KMS-11 (cell line): ENCODE measurements at regions not wholly inside any gene's neighbourhood (a gene's known extent, or its start where the extent isn't known, plus 50 kb on each side); places are given as distances from the start of the nearest gene placed in this dataset.

Experiments used
- H2AFZ ChIP-seq: fragments of 200-600 bp; sonication (generic); 2 replicates; pipeline ENCODE4 v1.6.1; 2016; ENCODE audit warnings: antibody characterized with exemption, mixed run types, low read depth
- H3K27ac ChIP-seq: fragments of 200-600 bp; sonication (generic); 2 replicates; pipeline ENCODE4 v1.6.1; 2016; ENCODE audit warnings: mild to moderate bottlenecking, mixed run types
- H3K27me3 ChIP-seq: fragments of 200-600 bp; sonication (generic); 2 replicates; pipeline ENCODE4 v1.6.1; 2017; ENCODE audit warnings: mild to moderate bottlenecking, low read depth, mixed run types, moderate library complexity; ENCODE audit not compliant: insufficient read depth
- H3K36me3 ChIP-seq: fragments of 200-600 bp; sonication (generic); 2 replicates; pipeline ENCODE4 v1.6.1; 2017; ENCODE audit warnings: mild to moderate bottlenecking, mixed run types; ENCODE audit not compliant: insufficient read depth
- H3K4me1 ChIP-seq: fragments of 200-600 bp; sonication (generic); 2 replicates; pipeline ENCODE4 v1.6.1; 2016; ENCODE audit warnings: mild to moderate bottlenecking, low read depth, mixed run types; ENCODE audit not compliant: poor library complexity, severe bottlenecking
- H3K4me2 ChIP-seq: fragments of 200-600 bp; sonication (generic); 2 replicates; pipeline ENCODE4 v1.7.0; 2016; ENCODE audit warnings: mild to moderate bottlenecking, mixed run types
- H3K4me3 ChIP-seq: fragments of 200-600 bp; sonication (generic); IDR thresholded peaks from 2 replicates; pipeline ENCODE4 v1.6.1; 2017; ENCODE audit warnings: low read depth, low read length, mixed read lengths; ENCODE audit not compliant: insufficient read depth
- H3K79me2 ChIP-seq: fragments of 200-600 bp; sonication (generic); 2 replicates; pipeline ENCODE4 v1.6.1; 2016; ENCODE audit warnings: low read depth, mixed run types; ENCODE audit not compliant: insufficient read depth
- H3K9ac ChIP-seq: fragments of 200-600 bp; sonication (generic); 2 replicates; pipeline ENCODE4 v1.6.1; 2016; ENCODE audit warnings: mild to moderate bottlenecking, mixed run types
- H4K20me1 ChIP-seq: fragments of 200-600 bp; sonication (generic); 2 replicates; pipeline ENCODE4 v1.6.1; 2016; ENCODE audit warnings: mild to moderate bottlenecking, mixed run types; ENCODE audit not compliant: insufficient read depth
- TF ChIP-seq, protein P1 (sequence below): fragments of 200-600 bp; sonication (generic); conservative IDR thresholded peaks from 2 replicates; pipeline ENCODE4 v1.6.1; 2017; ENCODE audit warnings: low read depth, mild to moderate bottlenecking, antibody characterized with exemption, low read length, moderate library complexity, mixed read lengths

DNA sequence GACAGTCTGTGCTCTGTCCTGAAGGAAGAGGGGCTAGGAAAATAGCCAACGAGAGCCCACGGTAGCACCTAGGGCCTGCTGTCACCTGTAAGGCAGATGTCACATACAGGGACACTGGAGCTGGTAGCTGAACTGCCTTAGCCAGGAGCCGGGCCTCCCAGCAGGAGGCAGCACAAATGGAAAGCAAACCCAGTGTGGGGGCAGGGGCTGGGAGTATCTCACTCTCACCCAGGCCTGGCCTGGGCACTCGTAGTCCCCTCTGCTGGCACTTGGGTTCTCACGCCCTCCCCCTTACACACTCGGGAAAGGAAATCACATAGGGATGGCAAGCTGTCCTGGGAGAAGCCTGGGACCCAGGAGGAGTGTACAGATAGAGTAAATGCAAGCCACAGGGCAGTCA, 173.1 kb upstream of the CHRNA7 start:
- no peak overlapping the region for H3K9ac ChIP-seq
- TF ChIP-seq, protein P1, sequence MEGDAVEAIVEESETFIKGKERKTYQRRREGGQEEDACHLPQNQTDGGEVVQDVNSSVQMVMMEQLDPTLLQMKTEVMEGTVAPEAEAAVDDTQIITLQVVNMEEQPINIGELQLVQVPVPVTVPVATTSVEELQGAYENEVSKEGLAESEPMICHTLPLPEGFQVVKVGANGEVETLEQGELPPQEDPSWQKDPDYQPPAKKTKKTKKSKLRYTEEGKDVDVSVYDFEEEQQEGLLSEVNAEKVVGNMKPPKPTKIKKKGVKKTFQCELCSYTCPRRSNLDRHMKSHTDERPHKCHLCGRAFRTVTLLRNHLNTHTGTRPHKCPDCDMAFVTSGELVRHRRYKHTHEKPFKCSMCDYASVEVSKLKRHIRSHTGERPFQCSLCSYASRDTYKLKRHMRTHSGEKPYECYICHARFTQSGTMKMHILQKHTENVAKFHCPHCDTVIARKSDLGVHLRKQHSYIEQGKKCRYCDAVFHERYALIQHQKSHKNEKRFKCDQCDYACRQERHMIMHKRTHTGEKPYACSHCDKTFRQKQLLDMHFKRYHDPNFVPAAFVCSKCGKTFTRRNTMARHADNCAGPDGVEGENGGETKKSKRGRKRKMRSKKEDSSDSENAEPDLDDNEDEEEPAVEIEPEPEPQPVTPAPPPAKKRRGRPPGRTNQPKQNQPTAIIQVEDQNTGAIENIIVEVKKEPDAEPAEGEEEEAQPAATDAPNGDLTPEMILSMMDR, result no peak
- H2AFZ ChIP-seq, result no peak overlapping the region
- no peak overlapping the region for H3K4me2 ChIP-seq
- H3K27ac ChIP-seq, result no peak overlapping the region
- no peaks in the 10 kb centered on the region for H3K27me3 ChIP-seq
- H4K20me1 ChIP-seq, result no peaks in the 10 kb centered on the region
- H3K4me1 ChIP-seq, result no peaks in the 10 kb centered on the region
- no peaks in the 10 kb centered on the region for H3K79me2 ChIP-seq
- H3K36me3 ChIP-seq, result no peaks in the 10 kb centered on the region
- no peak overlapping the region for H3K4me3 ChIP-seq

DNA sequence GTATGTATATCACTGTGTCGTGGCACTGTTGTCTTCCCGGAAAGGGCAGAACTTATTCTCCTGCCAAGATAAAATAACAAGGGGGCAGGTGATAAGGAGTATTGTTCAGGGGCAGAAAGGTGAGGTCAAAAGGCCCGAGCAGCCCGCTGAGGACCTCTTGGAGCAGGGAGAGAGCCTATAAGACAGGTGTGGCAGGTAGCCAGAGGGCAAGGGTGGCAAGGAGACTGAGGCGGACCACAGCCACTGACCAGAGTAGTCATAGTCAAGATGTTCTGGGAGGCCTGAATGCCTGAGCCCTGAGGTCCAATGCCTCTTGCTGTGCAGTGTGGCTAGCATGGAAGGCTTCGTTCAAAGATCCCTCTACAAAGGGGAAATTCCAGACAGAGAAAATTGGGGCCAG, 172.3 kb upstream of the CHRNA7 start:
- H3K27ac ChIP-seq, result no peak overlapping the region
- no peak overlapping the region for H3K9ac ChIP-seq
- H2AFZ ChIP-seq, result no peak overlapping the region
- TF ChIP-seq, protein P1, result no peak
- H3K4me2 ChIP-seq, result no peak overlapping the region
- H3K4me1 ChIP-seq, result no peaks in the 10 kb centered on the region
- H4K20me1 ChIP-seq, result no peaks in the 10 kb centered on the region
- H3K27me3 ChIP-seq, result no peaks in the 10 kb centered on the region
- no peak overlapping the region for H3K4me3 ChIP-seq
- no peaks in the 10 kb centered on the region for H3K36me3 ChIP-seq
- no peaks in the 10 kb centered on the region for H3K79me2 ChIP-seq

DNA sequence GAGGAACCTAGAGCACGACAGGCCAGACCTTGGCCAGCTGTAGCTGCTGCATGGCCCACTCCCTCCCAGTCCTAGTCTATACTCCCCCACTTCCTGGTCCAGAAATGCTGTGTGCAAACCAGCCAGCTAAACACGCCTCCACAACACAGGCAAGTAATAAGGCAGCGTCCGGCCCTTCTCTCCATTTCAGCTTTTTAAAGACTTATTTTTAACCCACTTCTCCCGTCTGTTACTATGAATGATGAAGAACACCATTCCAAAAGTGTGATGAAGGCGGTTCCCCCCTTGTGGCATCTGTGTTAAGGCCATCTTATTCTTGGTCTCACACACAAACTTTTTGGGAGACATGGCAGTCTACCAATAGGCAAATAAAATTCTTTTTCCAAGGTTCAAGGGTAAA, 164.1 kb upstream of the CHRNA7 start:
- TF ChIP-seq, protein P1, result no peak
- Histone ChIP-seq H3K9ac (no peak overlapping the region), H3K36me3 (no peaks in the 10 kb centered on the region)

DNA sequence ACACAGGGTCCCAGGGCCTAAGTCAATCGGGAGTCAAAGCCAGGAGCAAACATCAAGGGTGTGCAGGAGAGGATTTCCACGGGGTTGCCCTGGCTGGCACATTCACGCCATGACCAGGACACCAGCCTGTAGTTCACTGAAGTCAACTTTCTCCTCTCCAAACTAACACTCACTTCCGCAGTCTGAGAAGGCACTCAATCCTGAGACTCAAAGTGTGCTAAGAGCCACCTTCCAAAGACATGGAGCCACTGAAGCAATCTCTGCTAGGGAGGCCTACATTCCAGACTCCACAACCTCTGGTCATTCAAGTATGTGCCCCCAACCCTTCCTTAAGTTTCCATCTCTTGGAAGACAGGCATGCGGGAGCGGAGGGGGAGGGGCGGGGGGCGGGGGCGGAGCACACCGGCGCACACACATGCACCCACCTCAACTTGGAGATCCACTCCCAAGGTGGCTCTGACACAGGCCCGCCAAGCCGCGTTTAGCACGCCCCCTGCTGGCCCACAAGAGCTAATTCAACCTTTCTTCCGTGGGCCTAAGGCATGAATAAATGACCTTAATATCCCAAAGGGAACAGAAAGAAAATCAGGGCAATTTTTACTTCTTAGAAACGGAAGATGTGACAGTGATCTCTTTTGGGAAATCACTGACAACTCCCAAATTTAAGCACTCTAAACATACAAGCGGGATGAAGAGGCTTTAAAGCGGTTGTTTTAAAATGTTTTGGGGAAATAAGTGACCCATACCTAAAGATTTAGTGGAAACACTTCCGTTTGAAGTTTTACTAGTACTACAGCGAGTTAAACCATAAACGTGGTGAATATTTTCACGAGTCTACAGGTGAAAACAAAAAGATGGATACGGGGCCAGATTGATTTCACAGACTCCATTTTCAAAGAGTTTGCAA, 162.5 kb upstream of the CHRNA7 start:
- no peaks in the 10 kb centered on the region for H3K79me2 ChIP-seq
- no peak overlapping the region for H3K9ac ChIP-seq
- H3K4me1 ChIP-seq, result peaks cover 4% of the 10 kb centered on the region
- no peaks in the 10 kb centered on the region for H3K36me3 ChIP-seq
- H3K27ac ChIP-seq, result no peak overlapping the region
- no peaks in the 10 kb centered on the region for H3K27me3 ChIP-seq
- no peak overlapping the region for H3K4me2 ChIP-seq
- H3K4me3 ChIP-seq, result no peak overlapping the region
- no peak overlapping the region for H2AFZ ChIP-seq
- H4K20me1 ChIP-seq, result no peaks in the 10 kb centered on the region
- TF ChIP-seq, protein P1, result peak; percentile 84

More for the DNA sequence above, 164.1 kb upstream of the CHRNA7 start:
- Histone ChIP-seq H3K4me1 (peaks cover 2% of the 10 kb centered on the region), H3K4me3 (no peak overlapping the region), H3K4me2 (no peak overlapping the region), H3K79me2 (no peaks in the 10 kb centered on the region), H2AFZ (no peak overlapping the region), H3K27me3 (no peaks in the 10 kb centered on the region), H3K27ac (no peak overlapping the region), H4K20me1 (no peaks in the 10 kb centered on the region)
